T-helper 17 cell (primary cell): ENCODE measurements at regions not wholly inside any gene's neighbourhood (a gene's known extent, or its start where the extent isn't known, plus 50 kb on each side); places are given as distances from the start of the nearest gene placed in this dataset.
A peak's percentile ranks its signal among the peaks of the same experiment; 100 is the strongest.
"Not testable (repeated sequence)": the region's sequence is repeated elsewhere in the genome, so short reads cannot be mapped to it uniquely, and the experiment has no call there.

Experiments used
- ATAC-seq: fragments of 150-1000 bp; cut with Tn5 transposase; 2 replicates; pipeline ENCODE4 v1.10.0; 2021; ENCODE audit warnings: mild to moderate bottlenecking, moderate library complexity
- DNase-seq, 3 donors: peaks; one replicate each; pipeline versions ENCODE4 v3.0.0 to v3.0.0-alpha.2; 2020 to 2021
- H3K9me3 ChIP-seq: one replicate; pipeline ENCODE4 v1.7.0; 2013; ENCODE audit warnings: low read length, mild to moderate bottlenecking; ENCODE audit not compliant: control insufficient read depth, poor library complexity, severe bottlenecking
- H3K27ac Mint-ChIP-seq: one replicate; pipeline ENCODE4 v1.8.0; 2022; ENCODE audit warnings: mild to moderate bottlenecking, moderate library complexity, mixed read lengths
- H3K27me3 Mint-ChIP-seq: one replicate; pipeline ENCODE4 v1.8.0; 2022; ENCODE audit warnings: mixed read lengths
- H3K36me3 Mint-ChIP-seq: one replicate; pipeline ENCODE4 v1.8.0; 2022; ENCODE audit warnings: low read depth, mixed read lengths
- H3K4me1 Mint-ChIP-seq: one replicate; pipeline ENCODE4 v1.8.0; 2022; ENCODE audit warnings: mild to moderate bottlenecking, mixed read lengths
- H3K4me3 Mint-ChIP-seq: one replicate; pipeline ENCODE4 v1.8.0; 2022; ENCODE audit warnings: mild to moderate bottlenecking, moderate library complexity, mixed read lengths

DNA sequence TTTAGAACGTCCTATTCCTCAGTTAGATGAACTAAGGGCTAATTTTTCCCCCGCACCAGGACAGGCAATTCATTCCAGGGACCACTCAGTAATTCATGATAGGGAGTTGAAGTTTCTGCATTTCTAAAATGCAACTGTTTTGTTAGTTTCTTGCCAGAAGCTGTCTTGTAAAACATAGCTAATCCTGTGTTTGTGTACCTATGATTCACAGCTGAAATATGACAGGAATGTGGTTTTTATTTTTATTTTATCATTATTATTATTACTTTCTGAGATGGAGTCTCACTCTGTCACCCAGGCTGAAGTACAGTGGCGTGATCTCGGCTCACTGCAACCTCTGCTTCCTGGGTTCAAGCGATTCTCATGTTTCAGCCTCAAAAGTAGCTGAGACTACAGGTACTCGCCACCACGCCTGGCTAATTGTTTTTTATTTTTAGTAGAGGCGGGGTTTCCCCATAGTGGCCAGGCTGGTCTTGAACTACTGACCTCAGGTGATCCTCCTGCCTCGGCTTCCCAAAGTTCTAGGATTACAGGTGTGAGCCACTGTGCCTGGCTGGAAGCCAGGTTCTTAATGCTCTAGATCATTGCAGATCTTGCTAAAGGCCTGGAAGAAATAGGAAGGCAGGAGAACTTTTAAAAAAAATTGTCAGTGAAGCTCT is 154.8 kb upstream of the FHL2 start:
- H3K27me3 Mint-ChIP-seq, result peaks cover 53% of the 10 kb centered on the region
- no peak overlapping the region for H3K4me3 Mint-ChIP-seq
- DNase-seq (no peak), ATAC-seq (no peak)
- no peaks in the 10 kb centered on the region for H3K36me3 Mint-ChIP-seq
- H3K9me3 ChIP-seq, result no peaks in the 10 kb centered on the region
- H3K27ac Mint-ChIP-seq, result no peak overlapping the region
- H3K4me1 Mint-ChIP-seq, result no peaks in the 10 kb centered on the region

DNA sequence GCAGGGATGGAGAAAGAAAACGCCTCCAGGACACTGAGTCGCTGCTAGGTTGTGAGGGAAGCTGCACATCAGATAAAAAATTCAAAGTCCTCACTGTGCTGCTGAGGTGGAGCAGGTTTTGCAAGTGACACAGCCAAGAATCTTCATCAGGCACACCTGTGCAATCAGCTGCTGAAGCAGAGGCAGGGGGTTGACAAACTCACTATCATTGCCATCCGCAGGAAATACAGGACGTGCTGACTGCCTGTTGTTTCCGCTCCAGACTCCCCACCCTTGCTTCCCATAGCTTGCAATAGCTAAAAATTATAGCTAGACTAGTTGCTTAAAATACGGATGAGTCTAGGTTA is 147.8 kb upstream of the FHL2 start:
- H3K4me1 Mint-ChIP-seq, result peaks cover 8% of the 10 kb centered on the region
- H3K27me3 Mint-ChIP-seq, result peaks cover 20% of the 10 kb centered on the region
- H3K36me3 Mint-ChIP-seq, result no peaks in the 10 kb centered on the region
- peak; percentile 66 for ATAC-seq
- DNase-seq, result no peak
- H3K27ac Mint-ChIP-seq, result peak overlapping the region; percentile 65
- no peaks in the 10 kb centered on the region for H3K9me3 ChIP-seq
- H3K4me3 Mint-ChIP-seq, result peak overlapping the region; percentile 70

DNA sequence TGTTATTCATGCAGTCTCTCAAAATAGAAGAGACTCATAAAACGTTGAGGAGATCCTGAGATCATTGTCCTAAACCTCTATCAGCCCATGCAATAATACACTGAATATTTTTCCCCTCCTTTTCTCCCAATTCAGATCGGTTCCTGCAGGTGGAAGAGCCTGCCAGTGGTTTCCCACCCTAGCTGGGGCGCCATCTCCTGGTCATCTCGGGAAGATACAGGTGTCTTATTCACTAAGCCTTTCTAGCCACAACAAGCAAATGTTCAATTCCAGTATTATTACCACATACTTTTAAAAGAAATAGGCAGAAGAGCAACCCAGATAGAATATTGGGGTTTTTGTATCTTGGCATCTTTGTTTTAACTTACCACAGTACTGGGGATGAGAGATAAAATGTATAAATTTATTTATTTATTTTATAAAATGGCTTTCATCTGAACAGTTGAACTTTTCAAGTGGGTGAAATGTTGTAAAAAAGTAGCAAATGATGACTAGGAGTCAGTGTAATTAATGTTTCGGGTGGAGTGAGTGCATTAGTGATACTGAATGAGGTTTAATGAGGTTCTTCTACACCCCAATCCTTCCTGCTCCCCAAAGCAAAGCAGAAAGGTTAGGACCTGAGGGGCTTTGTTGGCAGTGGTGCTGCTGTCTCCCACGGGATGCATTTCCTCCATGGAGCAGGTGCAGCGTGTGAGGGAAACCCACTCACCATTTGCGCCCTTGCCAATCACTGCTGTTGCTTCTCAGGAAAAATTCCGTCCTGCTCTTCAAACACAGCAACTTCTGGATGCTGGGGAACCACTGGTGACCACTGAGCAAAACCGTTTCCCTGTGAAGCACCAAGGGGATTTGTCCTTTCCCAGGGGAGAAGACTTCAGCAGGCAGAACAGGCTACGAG is 147.1 kb upstream of the FHL2 start:
- H3K27ac Mint-ChIP-seq, result peak overlapping the region; percentile 65
- H3K27me3 Mint-ChIP-seq, result peaks cover 20% of the 10 kb centered on the region
- no peaks in the 10 kb centered on the region for H3K9me3 ChIP-seq
- peak overlapping the region; percentile 70 for H3K4me3 Mint-ChIP-seq
- ATAC-seq, result peak; percentile 68
- DNase-seq, result peak; percentile 42 to 61 (median 44)
- H3K4me1 Mint-ChIP-seq, result peaks cover 8% of the 10 kb centered on the region
- H3K36me3 Mint-ChIP-seq, result no peaks in the 10 kb centered on the region

DNA sequence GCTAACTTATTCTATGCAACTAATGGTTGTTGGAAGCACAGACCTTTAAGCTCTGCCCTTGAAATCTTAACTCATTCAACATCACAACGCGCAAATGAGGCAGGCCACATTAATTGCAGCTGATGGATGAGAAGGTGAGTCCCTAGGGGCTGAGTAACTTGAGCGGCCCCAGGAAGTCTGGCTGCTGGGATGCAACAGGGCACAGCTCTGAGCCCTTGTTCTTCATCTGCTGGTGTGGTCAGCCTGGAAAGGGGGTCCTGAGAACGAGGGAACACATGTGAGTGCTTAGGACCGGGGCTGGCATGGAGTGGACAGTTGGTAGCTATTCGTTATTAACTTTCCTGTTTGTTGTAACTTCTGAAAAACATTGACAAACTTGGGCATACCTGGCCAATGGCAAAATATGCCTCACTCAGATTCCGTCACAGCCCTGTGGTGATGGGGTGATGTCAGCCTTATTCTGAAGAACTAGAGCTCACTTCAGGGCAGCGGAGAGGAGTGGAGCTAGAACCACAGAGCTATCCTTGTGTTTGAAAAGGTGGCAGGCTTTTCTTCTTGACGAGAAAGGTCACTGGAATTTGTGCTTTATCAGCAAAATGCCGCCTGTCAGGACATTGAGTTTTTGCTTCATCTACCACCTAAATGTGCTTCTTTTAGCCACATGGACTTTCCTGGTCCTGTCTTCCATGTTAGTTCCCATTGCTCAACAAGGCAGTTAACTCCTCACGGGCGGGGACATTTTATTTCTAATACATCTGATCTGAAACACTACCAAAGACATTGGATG is 145.9 kb upstream of the FHL2 start:
- ATAC-seq, result no peak
- peaks cover 8% of the 10 kb centered on the region for H3K4me1 Mint-ChIP-seq
- no peak overlapping the region for H3K4me3 Mint-ChIP-seq
- H3K27me3 Mint-ChIP-seq, result peaks cover 17% of the 10 kb centered on the region
- H3K27ac Mint-ChIP-seq, result no peak overlapping the region
- no peak for DNase-seq
- H3K36me3 Mint-ChIP-seq, result no peaks in the 10 kb centered on the region
- no peaks in the 10 kb centered on the region for H3K9me3 ChIP-seq

DNA sequence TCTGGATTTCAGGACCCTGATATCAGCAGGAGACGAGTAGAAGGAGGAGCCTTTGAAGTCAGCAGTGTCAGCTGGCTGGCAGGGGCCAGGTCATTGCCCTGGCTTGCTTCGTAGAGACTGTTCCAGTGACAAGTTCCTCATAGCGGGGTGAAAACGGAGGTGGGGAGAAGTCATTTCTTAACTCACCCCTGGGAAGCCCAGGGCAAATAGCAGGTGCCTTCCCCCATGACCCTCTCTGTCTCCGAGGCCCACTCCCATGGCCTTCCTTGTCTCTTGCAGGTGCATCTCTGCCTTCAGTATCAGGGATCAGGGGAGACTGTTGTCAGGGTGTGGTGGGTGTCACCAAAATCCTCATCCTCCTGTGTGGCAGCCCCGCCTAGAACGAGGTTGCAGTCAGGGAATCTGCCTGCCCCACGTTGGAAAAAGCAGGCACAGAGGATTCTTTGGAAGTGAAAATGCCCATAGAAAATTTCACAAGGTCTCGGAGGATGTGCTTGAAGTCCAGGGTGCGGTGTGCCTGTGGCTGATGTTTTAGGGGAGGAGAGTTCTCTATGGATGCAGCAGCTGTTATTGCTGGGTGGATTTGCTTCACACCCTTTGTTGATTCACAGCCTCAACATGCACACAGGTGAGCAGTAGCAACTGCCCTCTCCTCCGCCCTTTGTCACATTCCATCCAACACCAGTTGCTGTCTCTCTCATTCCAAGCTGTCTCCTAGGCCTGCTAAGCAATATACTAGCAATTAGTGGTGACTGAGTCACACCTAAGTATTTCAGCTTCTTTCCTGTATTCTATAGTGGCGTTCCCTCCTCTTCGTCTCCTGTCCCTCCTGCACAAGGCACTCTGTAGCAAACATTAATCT is 142.6 kb upstream of the FHL2 start:
- H3K4me3 Mint-ChIP-seq, result no peak overlapping the region
- H3K4me1 Mint-ChIP-seq, result peaks cover 7% of the 10 kb centered on the region
- H3K27me3 Mint-ChIP-seq, result peaks cover 32% of the 10 kb centered on the region
- no peak for DNase-seq
- H3K9me3 ChIP-seq, result no peaks in the 10 kb centered on the region
- H3K36me3 Mint-ChIP-seq, result peaks cover 2% of the 10 kb centered on the region
- H3K27ac Mint-ChIP-seq, result no peak overlapping the region
- ATAC-seq, result no peak

DNA sequence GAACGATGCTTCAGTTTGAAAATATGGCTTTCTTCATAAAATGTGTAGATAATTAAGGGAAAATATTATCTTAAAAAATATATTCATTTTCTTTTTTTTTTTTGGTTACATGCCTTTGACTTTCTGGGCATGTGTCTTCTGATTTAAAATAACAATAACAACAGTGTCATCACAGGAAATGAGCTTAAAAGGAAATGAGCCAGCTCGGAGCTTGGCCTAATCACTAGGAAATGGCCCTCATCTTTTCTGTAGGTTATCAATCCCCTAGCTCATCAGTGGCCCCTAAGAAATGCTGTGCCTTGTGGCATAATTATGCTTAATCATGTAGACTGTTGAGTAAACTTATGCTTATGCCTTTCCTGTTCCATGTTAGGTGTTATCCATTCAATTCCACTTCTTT is 141.8 kb upstream of the FHL2 start:
- peaks cover 3% of the 10 kb centered on the region for H3K36me3 Mint-ChIP-seq
- no peaks in the 10 kb centered on the region for H3K9me3 ChIP-seq
- no peak overlapping the region for H3K27ac Mint-ChIP-seq
- H3K27me3 Mint-ChIP-seq, result peaks cover 36% of the 10 kb centered on the region
- no peak overlapping the region for H3K4me3 Mint-ChIP-seq
- no peak for ATAC-seq
- H3K4me1 Mint-ChIP-seq, result peaks cover 3% of the 10 kb centered on the region
- no peak for DNase-seq

DNA sequence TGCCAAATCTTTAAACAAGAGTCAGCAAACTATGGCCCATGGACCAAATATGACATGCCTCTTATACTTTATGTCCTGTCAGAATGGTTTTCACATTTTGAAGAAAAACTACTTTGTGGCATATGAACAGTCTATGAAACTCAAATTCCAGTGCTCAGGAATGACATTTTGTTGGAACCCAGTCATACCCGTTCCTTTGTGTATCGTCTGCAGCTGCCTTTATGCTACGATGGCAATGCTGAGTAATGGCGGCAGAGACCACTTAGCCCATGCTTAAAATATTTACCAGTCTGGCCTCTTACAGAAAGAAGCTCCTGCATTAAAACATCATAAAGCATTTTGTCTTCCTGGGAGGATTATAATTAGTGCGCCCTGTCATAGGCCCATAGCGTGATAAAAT is 140.5 kb upstream of the FHL2 start:
- Mint-ChIP-seq H3K36me3 (peaks cover 4% of the 10 kb centered on the region), H3K27ac (no peak overlapping the region), H3K4me3 (no peak overlapping the region), H3K27me3 (peaks cover 36% of the 10 kb centered on the region), H3K4me1 (peaks cover 2% of the 10 kb centered on the region)
- no peaks in the 10 kb centered on the region for H3K9me3 ChIP-seq
- DNase-seq (no peak), ATAC-seq (no peak)

DNA sequence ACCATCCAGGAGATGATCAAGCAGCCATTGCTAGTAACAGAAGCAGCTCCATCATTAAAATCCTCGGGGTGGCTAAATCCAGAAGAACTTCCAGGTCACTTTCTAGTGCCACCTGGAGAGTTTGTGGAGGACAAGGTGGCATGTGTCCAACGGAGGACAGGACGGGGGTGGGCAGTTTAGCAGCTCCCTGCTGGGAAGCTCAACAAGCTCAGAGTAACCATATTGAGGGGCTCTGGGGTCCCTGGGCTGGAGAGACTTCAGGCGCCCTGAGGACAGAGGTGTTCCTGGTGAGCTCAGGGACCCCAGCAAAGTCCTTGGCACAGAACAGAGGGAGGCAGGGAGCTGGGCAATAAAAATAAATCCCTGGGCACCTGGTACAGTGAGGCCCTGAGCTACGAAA is 140.0 kb upstream of the FHL2 start:
- DNase-seq (no peak), ATAC-seq (no peak)
- H3K4me3 Mint-ChIP-seq, result no peak overlapping the region
- no peak overlapping the region for H3K27ac Mint-ChIP-seq
- no peaks in the 10 kb centered on the region for H3K9me3 ChIP-seq
- H3K27me3 Mint-ChIP-seq, result peaks cover 36% of the 10 kb centered on the region
- peaks cover 2% of the 10 kb centered on the region for H3K4me1 Mint-ChIP-seq
- peaks cover 4% of the 10 kb centered on the region for H3K36me3 Mint-ChIP-seq

DNA sequence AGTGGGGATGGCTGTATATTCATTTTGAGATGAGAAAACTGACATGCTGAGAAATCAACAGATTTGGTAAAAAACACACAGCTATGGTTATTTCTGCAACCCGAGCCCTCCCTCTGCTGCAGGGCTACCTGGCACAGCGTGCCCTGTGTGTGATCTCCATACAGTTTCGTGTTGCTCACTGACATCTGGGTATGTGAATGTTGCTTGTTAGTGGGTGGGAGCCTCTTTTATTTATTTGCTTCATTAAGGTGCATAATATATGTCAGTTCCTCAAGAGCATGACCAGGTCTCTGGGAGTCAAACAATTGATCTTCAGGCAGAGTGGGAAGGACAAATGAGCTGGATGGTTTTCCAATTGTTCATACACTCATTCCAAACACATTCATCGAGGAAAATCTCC is 139.1 kb upstream of the FHL2 start:
- H3K9me3 ChIP-seq, result no peaks in the 10 kb centered on the region
- Mint-ChIP-seq H3K36me3 (peaks cover 4% of the 10 kb centered on the region), H3K27ac (no peak overlapping the region), H3K27me3 (peaks cover 36% of the 10 kb centered on the region), H3K4me3 (no peak overlapping the region), H3K4me1 (peaks cover under 1% of the 10 kb centered on the region)
- ATAC-seq (no peak), DNase-seq (no peak)

DNA sequence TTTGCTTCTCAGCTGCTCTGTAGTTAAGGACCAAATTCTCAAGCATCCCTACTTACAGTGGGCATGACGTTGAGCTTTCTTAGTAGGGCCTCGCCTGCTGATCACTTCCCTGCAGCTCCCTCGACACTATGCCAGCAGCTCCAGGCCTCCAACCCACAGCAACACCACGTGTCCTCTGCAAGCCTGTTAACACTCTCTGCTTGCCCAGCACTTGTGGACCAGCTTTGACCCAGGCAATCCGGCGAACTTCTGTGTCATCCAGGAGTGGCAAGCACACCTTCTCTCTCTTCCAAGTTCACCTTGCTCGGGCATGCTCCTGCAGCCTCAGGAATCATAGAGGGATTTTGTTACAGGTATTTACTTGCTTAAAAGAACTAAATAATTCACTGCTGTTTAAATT is 138.6 kb upstream of the FHL2 start:
- no peaks in the 10 kb centered on the region for H3K9me3 ChIP-seq
- Mint-ChIP-seq H3K4me3 (no peak overlapping the region), H3K27me3 (peaks cover 36% of the 10 kb centered on the region), H3K36me3 (peaks cover 4% of the 10 kb centered on the region), H3K27ac (no peak overlapping the region), H3K4me1 (peaks cover 2% of the 10 kb centered on the region)
- DNase-seq (no peak), ATAC-seq (no peak)

DNA sequence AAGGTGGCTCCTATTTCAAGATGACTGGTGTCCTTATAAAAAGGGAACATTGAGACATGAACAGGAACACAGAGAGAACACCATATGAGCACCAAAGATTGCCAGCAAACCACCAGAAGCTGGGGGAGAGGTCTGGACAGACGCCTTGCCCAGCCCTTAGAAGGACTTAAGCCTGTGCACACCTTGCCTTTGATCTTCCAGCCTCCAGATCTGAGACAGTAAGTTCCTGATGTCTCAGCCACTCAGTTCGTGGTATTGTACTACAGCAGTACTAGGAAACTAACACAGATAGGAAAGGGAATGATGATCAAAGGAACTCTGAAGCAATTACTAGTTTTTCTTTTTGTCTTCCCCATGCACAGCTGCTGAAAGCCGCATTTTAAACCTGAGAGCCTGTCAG is 137.3 kb upstream of the FHL2 start:
- peaks cover 2% of the 10 kb centered on the region for H3K4me1 Mint-ChIP-seq
- no peaks in the 10 kb centered on the region for H3K9me3 ChIP-seq
- H3K36me3 Mint-ChIP-seq, result peaks cover 4% of the 10 kb centered on the region
- no peak overlapping the region for H3K27ac Mint-ChIP-seq
- ATAC-seq, result no peak
- no peak overlapping the region for H3K4me3 Mint-ChIP-seq
- no peak for DNase-seq
- peaks cover 36% of the 10 kb centered on the region for H3K27me3 Mint-ChIP-seq

DNA sequence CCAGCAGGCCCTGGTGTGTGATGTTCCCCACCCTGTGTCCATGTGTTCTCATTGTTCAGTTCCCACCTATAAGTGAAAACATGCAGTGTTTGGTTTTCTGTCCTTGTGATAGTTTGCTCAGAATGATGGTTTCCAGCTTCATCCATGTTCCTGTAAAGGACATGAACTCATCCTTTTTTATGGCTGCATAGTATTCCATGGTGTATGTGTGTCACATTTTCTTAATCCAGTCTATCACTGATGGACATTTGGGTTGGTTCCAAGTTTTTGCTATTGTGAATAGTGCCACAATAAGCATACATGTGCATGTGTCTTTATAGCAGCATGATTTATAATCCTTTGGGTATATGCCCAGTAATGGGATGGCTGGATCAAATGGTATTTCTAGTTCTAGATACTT is 130.4 kb upstream of the FHL2 start:
- ATAC-seq, H3K27ac Mint-ChIP-seq, H3K4me3 Mint-ChIP-seq, H3K4me1 Mint-ChIP-seq, H3K27me3 Mint-ChIP-seq, DNase-seq, H3K9me3 ChIP-seq, H3K36me3 Mint-ChIP-seq: not testable (repeated sequence)
